ENCODE measurements at regions not wholly inside any gene's neighbourhood (a gene's known extent, or its start where the extent isn't known, plus 50 kb on each side); places are given as distances from the start of the nearest gene placed in this dataset.
A peak's percentile ranks its signal among the peaks of the same experiment; 100 is the strongest.

DNA sequence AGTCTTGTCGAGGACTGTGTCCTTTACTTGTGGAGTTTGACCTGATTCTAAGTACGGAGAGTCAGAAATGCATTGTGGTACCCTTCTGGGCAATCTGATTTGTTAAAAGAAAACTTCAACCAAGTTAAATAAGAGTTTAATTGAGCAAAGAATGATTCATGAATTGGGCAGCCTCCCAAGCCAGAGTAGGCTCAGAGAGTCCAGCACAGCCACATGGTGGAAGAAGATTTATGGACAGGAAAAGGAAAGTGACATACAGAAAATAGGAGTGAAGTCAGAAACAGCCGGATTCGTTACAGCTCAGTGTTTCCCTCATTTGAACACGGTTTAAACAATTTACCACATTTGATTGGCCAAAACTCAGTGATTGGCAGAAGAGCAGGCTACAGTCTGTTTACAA lies 329.2 kb downstream of the DHX35 start:
- Mint-ChIP-seq H3K27ac (no peak overlapping the region), H3K27me3 (peaks cover 8% of the 10 kb centered on the region), H3K4me1 (ENCODE audit: low read depth) (no peaks in the 10 kb centered on the region), H3K36me3 (ENCODE audit: low read depth) (no peaks in the 10 kb centered on the region), H3K4me3 (no peak overlapping the region), H3K9me3 (no peaks in the 10 kb centered on the region)
- DNase-seq = no peak

- DNase-seq = no peak
- no peaks in the 10 kb centered on the region for H3K4me1 Mint-ChIP-seq (ENCODE audit: low read depth)
- H3K4me3 Mint-ChIP-seq = no peak overlapping the region
- H3K36me3 Mint-ChIP-seq (ENCODE audit: low read depth) = no peaks in the 10 kb centered on the region
- peaks cover 8% of the 10 kb centered on the region for H3K27me3 Mint-ChIP-seq
- no peak overlapping the region for H3K27ac Mint-ChIP-seq
- H3K9me3 Mint-ChIP-seq = no peaks in the 10 kb centered on the region
Observed at GRCh38 chr20:39290575-39290974, 328.4 kb downstream of the DHX35 start.

- Mint-ChIP-seq H3K27me3 (peaks cover 4% of the 10 kb centered on the region), H3K36me3 (ENCODE audit: low read depth) (no peaks in the 10 kb centered on the region), H3K27ac (no peak overlapping the region), H3K4me3 (no peak overlapping the region), H3K4me1 (ENCODE audit: low read depth) (no peaks in the 10 kb centered on the region), H3K9me3 (no peaks in the 10 kb centered on the region)
- no peak for DNase-seq
Observed at GRCh38 chr20:39289831-39290230, 327.7 kb downstream of the DHX35 start.

GRCh38 chr20:39289316-39289715 lies 327.2 kb downstream of the DHX35 start:
- H3K9me3 Mint-ChIP-seq = no peaks in the 10 kb centered on the region
- H3K36me3 Mint-ChIP-seq (ENCODE audit: low read depth) = no peaks in the 10 kb centered on the region
- no peak overlapping the region for H3K27ac Mint-ChIP-seq
- DNase-seq = no peak
- H3K4me3 Mint-ChIP-seq = no peak overlapping the region
- peaks cover 4% of the 10 kb centered on the region for H3K27me3 Mint-ChIP-seq
- H3K4me1 Mint-ChIP-seq (ENCODE audit: low read depth) = no peaks in the 10 kb centered on the region

GRCh38 chr20:39283464-39283863 lies 321.3 kb downstream of the DHX35 start:
- no peak overlapping the region for H3K4me3 Mint-ChIP-seq
- H3K9me3 Mint-ChIP-seq = no peaks in the 10 kb centered on the region
- peaks cover 16% of the 10 kb centered on the region for H3K27me3 Mint-ChIP-seq
- no peak overlapping the region for H3K27ac Mint-ChIP-seq
- no peak for DNase-seq
- H3K4me1 Mint-ChIP-seq (ENCODE audit: low read depth) = no peaks in the 10 kb centered on the region
- H3K36me3 Mint-ChIP-seq (ENCODE audit: low read depth) = no peaks in the 10 kb centered on the region

DNA sequence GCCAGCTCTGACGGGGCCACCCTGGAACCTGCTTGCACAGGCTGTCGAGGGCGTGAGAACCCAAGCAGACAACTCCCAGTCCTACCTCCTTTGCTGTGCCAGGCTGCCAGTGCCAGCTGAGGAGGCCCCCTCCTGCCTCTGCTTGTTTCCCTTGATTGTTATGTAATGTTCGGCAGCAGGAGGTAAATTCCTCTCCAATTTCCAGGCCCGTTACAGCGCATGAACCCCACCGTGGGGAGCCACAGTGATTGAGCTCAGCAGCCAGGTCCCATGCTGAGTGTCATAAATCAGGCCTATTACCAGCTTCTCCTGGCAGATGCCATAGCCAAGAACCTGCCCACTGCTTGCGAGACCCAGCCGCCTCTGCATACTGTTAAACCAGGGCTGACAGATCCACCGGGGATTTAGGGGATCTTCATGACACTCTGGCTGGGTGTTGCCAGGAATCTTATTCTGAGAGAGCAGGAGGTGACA lies 320.5 kb downstream of the DHX35 start:
- no peak for DNase-seq
- H3K4me1 Mint-ChIP-seq (ENCODE audit: low read depth) = no peaks in the 10 kb centered on the region
- H3K27ac Mint-ChIP-seq = no peak overlapping the region
- no peaks in the 10 kb centered on the region for H3K9me3 Mint-ChIP-seq
- H3K36me3 Mint-ChIP-seq (ENCODE audit: low read depth) = no peaks in the 10 kb centered on the region
- no peak overlapping the region for H3K4me3 Mint-ChIP-seq
- peaks cover 16% of the 10 kb centered on the region for H3K27me3 Mint-ChIP-seq

DNA sequence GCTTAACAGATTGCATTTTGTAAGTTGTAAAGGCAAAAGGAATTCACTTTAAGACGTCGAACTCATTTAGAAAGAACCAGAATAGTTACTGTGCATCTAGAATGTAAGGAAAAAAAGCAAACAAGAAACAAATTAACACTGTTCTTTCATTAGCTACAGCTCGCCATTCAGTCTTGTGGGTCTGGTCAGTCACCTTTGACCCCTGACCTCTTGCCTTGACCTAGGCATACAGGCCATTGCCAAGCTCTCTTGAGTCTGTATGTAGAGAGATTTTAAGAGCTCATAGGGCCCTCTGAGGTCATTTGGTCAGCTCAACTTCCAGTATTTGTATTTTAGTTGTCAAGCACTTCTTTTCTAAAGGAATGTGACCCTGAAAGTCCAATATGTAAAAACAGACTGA lies 318.7 kb downstream of the DHX35 start:
- Mint-ChIP-seq H3K4me1 (ENCODE audit: low read depth) (no peaks in the 10 kb centered on the region), H3K27ac (no peak overlapping the region), H3K27me3 (peaks cover 16% of the 10 kb centered on the region), H3K4me3 (no peak overlapping the region), H3K9me3 (no peaks in the 10 kb centered on the region), H3K36me3 (ENCODE audit: low read depth) (no peaks in the 10 kb centered on the region)
- no peak for DNase-seq

DNA sequence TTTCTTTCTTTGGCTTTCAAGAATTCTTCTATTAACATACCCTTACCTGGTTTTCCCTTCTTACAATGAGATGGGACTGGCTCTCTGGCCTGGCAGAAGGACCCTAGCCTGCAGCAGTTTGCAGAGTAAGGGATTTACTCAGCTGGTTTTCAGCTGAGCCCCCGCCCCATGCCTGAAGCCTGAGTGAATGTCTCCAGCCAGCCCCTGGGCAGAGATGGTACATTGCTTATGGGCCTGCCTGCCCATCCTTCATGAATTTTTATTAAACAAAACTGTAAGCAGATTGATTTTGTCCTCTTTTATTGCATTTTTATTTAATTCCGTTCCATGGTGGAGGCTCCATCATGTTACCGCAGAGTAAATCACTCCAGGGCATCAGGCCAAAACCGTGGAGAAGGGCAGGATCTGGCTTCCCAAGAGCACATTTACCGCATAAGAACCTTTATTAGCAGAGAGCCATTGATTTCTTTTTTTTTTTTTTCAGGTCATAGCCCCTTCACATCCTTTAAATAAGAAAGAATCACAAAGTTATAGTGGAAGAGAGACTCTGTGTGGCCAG lies 316.2 kb downstream of the DHX35 start:
- Mint-ChIP-seq H3K4me1 (ENCODE audit: low read depth) (no peaks in the 10 kb centered on the region), H3K9me3 (no peaks in the 10 kb centered on the region), H3K27me3 (peaks cover 13% of the 10 kb centered on the region), H3K27ac (no peak overlapping the region), H3K4me3 (no peak overlapping the region), H3K36me3 (ENCODE audit: low read depth) (no peaks in the 10 kb centered on the region)
- no peak for DNase-seq

- H3K4me1 Mint-ChIP-seq (ENCODE audit: low read depth) = no peaks in the 10 kb centered on the region
- no peaks in the 10 kb centered on the region for H3K9me3 Mint-ChIP-seq
- no peak overlapping the region for H3K27ac Mint-ChIP-seq
- DNase-seq = no peak
- H3K4me3 Mint-ChIP-seq = no peak overlapping the region
- peaks cover 6% of the 10 kb centered on the region for H3K27me3 Mint-ChIP-seq
- no peaks in the 10 kb centered on the region for H3K36me3 Mint-ChIP-seq (ENCODE audit: low read depth)
Observed at GRCh38 chr20:39277185-39277584, 315.0 kb downstream of the DHX35 start.

DNA sequence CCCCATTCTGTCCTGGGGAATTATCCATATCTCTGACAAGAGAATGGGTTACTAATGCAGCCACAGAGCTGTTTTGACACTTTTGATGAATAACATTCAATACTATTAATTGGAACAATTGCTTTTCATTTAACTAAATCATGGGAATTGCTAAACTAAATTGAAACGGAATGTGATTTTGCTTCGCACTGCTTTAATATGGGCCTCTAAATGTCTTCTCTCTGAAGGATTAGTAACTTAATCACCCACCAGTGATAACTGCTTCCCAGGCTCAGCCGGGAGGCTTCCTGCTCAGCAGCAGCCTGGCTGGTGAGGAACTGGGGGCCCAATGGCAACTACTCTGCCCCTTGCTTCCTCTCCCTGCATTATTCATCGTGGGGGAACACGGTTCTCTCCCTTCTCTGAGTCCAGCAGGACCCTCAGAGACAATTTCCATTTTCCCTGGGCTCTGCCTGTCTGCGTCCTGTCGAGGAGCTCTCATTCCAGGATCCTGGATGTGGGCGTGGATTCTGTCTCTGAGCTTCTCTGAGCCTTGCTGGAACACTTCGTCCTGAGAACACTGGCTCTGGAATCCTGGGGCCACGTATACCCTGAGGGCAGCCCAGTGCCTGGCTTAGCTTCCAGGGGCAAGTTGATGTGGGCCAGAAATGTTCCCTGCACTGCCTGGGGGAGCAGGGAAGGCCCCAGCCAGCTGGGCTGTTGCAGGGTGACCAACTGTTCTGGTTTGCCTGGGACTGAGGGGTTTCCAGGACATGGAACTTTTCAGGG lies 308.9 kb downstream of the DHX35 start:
- DNase-seq = no peak
- Mint-ChIP-seq H3K27ac (no peak overlapping the region), H3K4me1 (ENCODE audit: low read depth) (no peaks in the 10 kb centered on the region), H3K4me3 (no peak overlapping the region), H3K36me3 (ENCODE audit: low read depth) (no peaks in the 10 kb centered on the region), H3K27me3 (no peaks in the 10 kb centered on the region), H3K9me3 (no peaks in the 10 kb centered on the region)

DNA sequence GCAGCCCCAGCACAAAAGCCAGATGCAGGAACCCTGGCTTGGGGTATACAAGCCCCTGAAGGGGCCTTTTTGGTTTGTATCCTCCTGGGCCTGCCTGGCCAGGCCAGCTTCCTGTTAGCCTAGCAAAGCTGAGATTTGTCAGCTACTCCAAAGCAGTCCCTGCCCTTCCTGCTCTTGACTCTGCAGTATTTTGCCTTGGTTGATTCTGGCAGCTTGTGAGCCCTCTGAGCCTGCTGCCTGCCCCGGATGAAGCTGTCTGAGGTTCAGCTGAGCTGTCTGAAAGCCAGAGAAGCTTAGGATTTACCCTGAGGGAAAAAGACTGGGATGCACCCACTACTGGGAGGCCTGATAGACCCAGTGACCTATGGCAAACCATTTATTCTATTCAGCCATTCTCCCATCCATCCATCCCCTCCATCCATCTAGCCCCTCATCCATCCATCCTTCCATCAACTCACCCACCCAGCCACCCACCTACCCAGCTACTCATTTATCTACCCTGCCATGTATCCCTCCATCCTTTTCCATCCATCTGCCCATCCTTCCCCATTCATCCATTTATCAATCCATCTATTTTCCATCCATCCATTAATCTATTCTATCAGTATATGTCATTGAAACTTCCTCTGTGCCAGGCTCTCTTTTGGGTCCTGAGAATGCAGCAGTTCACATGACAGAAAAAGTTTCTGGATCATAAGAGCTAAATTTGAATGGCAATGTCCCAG lies 307.5 kb downstream of the DHX35 start:
- no peak for DNase-seq
- no peak overlapping the region for H3K4me3 Mint-ChIP-seq
- no peaks in the 10 kb centered on the region for H3K4me1 Mint-ChIP-seq (ENCODE audit: low read depth)
- H3K36me3 Mint-ChIP-seq (ENCODE audit: low read depth) = no peaks in the 10 kb centered on the region
- H3K9me3 Mint-ChIP-seq = no peaks in the 10 kb centered on the region
- no peak overlapping the region for H3K27ac Mint-ChIP-seq
- H3K27me3 Mint-ChIP-seq = no peaks in the 10 kb centered on the region

GRCh38 chr20:39268981-39269461 lies 306.9 kb downstream of the DHX35 start:
- DNase-seq = peak; percentile 58
- Mint-ChIP-seq H3K27ac (no peak overlapping the region), H3K4me1 (ENCODE audit: low read depth) (no peaks in the 10 kb centered on the region)

GRCh38 chr20:39268491-39268951 lies 306.4 kb downstream of the DHX35 start:
- no peak for DNase-seq
- Mint-ChIP-seq H3K9me3 (no peaks in the 10 kb centered on the region), H3K27me3 (peaks cover 2% of the 10 kb centered on the region), H3K36me3 (ENCODE audit: low read depth) (no peaks in the 10 kb centered on the region), H3K4me3 (no peak overlapping the region), H3K27ac (no peak overlapping the region), H3K4me1 (ENCODE audit: low read depth) (no peaks in the 10 kb centered on the region)

More at GRCh38 chr20:39268981-39269461, 306.9 kb downstream of the DHX35 start:
- H3K36me3 Mint-ChIP-seq (ENCODE audit: low read depth) = no peaks in the 10 kb centered on the region
- H3K9me3 Mint-ChIP-seq = no peaks in the 10 kb centered on the region
- H3K27me3 Mint-ChIP-seq = no peaks in the 10 kb centered on the region
- no peak overlapping the region for H3K4me3 Mint-ChIP-seq

- Mint-ChIP-seq H3K36me3 (ENCODE audit: low read depth) (no peaks in the 10 kb centered on the region), H3K27me3 (peaks cover 9% of the 10 kb centered on the region), H3K27ac (no peak overlapping the region), H3K9me3 (no peaks in the 10 kb centered on the region), H3K4me1 (ENCODE audit: low read depth) (no peaks in the 10 kb centered on the region), H3K4me3 (no peak overlapping the region)
- DNase-seq = no peak
Observed at GRCh38 chr20:39266989-39267388, 304.8 kb downstream of the DHX35 start.
